Muscle of back (tissue), 3 donors: ENCODE measurements at regions not wholly inside any gene's neighbourhood (a gene's known extent, or its start where the extent isn't known, plus 50 kb on each side); places are given as distances from the start of the nearest gene placed in this dataset.

Source experiments
- DNase-seq, 3 donors: peaks; one replicate each; pipeline versions ENCODE4 v3.0.0 to v3.0.0-alpha.2; 2013

DNA sequence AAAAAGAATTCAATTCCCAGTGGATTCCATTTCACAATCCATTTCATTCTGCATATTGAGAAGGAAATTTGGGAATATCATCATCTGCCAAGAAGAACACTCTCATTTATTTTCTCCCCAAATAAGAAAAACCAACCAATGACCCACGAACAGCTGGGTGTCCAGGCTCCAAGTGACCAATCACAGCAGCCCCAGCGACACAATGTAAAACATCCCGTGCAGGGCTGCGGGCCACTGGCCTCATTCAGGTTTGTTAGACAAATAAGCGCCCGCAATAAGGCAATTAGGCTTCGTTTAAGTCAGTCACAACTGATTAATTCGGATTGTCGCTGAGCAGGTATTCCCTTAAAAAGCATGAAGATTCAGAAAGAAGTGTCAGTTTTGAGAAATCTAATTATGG is 378.6 kb downstream of the EIPR1 start:
- DNase-seq, result no peak

DNA sequence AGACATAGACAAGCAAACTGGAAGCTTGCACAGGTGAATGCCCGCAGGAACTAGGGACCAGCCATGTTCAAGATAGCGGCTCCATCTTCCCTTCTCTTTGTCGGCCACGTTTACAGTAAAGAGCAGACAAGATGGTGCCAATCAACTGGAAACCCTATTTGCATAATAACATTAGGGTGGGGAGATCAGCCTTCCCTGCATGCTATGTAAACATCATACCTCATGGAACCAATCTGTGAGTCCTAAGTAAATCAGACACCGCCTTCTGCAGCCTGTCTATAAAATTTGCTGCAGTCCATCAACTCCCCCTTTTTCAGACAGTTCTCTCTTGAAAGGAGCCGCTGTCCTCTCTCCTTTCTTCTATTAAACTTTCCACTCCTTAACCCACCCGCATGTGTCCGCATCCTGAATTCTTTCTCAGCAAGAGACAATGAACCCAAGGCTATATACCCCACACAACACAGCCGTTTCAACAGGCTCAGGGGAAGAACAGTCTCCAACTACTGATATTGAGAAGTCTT is 384.4 kb downstream of the EIPR1 start:
- no peak for DNase-seq

DNA sequence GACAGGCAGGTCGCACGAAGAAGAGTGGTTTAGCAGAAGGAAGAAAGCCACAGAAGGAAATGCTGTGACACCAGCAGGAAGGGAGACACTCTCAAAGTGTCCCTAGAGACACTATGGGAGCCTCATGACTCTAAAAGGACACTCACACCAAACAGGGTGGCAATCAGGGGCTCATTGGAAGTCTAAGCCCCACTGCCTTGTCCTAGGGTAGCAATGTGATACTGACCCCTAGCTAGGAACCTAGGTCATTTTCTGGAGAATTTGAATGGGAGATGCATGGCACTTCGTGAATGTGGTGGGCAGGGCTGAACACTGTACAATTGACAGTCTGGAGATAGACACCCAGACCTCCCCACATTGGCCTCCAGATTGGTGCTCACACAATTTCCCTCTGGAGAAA is 385.0 kb downstream of the EIPR1 start:
- no peak for DNase-seq

DNA sequence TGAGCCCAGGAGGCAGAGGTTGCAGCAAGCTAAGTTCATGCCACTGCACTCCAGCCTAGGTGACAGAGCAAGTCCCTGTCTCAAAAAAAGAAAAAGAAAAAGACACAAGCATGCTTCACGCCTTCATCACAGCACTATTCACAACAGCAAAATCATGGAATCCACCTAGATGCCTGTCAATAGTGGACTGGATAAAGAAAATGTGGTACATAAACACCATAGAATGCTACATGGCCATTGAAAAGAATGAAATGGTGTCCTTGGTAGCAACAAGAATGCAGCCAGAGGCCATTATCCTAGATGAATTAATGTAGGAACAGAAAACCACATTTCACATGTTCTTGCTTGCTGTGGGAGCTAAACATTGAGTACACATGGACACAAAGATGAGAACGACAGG is 392.6 kb downstream of the EIPR1 start:
- no peak for DNase-seq

DNA sequence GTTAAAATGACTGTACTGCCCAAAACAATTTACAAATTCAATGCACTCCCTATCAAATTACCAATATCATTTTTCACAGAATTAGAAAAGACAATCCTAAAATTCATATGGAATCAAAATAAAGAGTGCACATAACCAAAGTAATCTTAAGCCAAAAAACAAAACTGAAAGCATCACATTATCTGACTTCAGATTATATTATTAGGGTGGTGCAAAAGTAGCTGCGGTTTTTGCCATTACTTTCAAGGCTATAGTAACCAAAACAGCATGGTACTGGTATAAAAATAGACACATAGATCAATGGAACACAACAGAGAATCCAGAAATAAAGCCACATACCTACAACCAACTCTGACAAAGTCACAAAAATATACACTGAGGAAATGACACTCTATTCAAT is 396.6 kb downstream of the EIPR1 start:
- no peak for DNase-seq

DNA sequence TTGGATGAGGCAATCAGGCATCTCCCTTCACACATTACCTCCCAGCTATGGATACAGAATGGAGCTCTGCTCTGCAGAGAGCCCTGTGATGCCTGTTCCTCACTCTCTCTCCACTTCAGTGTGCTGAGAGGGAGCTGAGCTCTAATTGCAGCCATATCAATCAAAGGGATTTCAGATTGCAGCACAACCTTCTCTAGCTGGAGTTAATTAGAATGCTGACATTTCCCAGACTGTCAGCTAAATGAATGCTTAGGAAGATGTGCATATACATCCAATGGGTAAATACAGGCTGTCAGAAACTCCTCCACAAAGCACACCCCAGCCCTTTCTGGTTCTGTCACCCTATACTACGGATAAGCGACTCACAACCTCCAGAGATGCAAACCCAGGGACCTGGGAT is 402.6 kb downstream of the EIPR1 start:
- no peak for DNase-seq

DNA sequence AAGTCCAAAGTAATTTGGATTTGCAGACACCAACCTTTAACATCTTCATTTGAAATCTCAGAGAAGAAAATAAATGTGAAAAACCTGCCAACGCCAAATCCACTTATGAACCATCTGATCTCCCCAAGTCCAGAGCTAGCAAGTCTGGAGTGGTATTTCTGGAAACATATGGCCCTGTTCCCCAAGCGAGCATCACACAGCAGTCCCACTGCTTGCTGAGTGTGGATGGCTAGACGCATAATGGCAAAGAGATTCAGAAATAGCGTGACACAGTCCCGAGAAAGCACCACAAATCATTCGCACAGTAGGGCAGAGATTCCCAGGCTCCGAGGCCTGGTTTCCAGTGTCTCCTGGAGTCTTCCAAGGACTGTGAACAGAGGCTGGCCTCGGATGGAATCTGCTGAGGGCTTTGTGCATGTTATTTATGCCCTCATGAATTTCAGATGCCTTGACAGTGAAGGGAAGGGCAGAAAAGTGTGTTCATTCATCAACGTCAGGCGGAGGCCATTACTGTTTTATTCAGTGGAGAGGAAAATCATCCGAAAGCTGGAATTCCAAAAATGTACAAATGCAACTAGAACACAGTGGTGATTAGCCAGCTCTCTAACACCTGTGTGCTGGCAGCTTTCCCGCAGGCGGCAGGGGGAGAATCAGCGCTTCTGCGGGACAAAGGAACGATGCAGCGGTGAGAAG is 417.0 kb downstream of the EIPR1 start:
- no peak for DNase-seq

DNA sequence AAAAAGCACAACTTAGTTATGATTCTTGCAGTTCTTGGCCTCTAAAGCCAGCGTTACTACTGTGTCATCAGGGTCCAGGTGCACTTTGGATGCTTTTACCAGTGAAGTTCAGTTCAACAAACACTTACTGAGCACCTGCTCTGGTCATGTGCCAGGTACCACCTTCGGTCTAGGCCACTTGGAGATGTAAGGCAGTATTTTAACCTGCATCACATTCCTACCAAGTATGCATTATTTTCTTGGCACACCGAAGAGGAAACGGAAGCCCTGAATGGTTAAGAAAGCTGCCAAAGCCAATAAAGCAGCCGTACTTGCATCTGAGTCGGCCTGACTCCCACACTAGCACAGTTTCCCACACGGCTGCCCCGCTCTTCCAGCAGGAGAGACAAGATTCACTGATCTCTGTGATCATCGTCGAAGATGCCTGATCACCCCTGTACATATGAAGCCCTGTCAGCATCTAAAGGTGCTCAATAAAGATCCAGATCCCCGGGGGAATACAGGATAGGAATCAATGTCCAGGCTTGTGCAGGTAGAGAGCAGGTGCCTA is 427.1 kb downstream of the EIPR1 start:
- no peak for DNase-seq

DNA sequence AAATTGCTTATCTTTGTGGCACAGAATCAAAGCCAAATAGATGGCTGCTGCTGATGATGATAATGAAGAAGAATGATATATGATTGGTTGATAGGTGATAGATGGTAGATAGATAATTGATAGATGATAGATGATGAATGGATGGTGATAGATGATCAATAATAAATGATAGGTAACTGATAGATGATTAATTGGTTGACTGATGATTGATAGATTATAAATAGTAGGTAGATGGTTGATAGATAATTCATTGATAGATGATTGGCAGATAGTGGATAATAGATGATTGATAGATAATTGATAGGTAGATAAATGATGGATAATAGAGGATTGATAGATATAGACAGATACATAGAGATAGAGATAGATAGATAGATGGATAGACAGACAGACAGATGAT is 430.2 kb downstream of the EIPR1 start:
- DNase-seq, result no peak

DNA sequence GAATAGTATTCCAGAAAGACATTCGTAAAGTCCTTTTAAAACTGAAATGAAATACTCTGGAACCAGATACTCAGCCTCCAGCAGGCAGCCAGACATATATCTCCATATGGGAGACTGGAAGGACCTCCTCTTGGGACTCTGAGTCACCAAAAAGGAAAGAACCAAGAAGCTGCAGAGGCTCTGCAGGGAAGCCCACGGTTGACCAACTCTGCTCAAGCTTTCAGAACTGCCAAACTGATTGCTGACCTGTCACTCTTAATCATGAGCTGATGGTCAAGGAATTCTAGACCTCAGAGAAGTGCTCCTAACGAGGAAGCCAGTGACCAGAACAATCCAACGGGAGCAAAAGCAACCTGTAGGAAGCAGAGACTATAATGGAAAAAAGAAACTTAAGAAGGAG is 434.7 kb downstream of the EIPR1 start:
- no peak for DNase-seq

DNA sequence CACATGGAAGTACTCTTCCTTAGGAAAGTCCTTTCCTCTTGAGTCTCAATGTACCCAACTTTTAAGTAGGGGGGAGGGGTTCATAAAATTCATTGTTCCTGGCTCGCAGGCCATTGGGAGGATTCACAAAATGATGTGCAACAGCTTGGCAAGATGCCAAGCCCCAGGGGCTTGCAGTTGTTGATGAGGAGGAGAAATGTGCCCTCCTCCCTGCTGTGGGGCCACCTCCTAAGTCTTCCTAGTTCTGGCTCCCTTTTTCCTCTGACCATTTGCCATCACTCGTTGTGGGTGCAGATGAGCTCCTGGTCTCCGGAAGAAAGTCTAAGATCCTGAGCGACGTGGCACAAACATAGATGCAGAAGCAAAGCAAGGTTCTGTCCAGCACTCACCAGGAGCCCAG is 435.4 kb downstream of the EIPR1 start:
- DNase-seq, result no peak

DNA sequence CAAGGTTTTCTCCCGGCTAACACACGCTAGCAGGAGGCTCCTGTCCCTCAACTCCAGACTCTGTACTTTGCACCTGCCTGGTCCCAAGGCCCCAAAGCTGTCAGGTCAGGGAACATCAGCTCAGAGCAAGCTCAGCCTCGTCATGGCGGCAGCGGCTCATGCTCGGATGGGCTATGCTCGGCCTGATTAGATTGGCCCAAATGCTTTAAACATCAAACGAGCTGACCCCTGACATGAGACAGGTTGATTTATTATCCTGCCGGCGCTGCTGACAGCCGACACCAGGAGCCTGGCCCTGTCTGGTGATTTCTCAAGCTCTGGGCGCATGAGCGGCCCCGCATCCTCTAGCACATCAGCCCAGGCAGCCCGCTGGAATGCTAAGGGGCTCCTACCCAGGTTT is 436.4 kb downstream of the EIPR1 start:
- DNase-seq, result no peak

DNA sequence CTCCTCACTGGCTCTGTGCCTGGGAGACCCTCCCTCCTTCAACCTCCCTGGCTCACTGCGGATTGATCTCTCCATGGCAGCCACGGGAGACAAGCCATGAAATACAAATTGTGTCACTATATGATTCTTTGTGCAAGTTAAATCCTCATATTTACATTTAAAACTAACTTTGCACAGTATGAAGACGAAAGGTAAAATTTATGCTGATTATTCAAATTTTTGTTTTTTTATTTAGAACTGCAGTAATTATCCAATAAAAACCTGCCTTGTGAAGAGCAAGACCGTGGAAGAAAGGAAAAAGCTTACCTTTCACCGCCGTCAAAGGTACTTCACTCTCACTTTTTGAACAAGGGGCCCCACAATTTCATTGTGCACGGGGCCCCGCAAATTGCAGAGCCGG is 436.9 kb downstream of the EIPR1 start:
- DNase-seq, result no peak

DNA sequence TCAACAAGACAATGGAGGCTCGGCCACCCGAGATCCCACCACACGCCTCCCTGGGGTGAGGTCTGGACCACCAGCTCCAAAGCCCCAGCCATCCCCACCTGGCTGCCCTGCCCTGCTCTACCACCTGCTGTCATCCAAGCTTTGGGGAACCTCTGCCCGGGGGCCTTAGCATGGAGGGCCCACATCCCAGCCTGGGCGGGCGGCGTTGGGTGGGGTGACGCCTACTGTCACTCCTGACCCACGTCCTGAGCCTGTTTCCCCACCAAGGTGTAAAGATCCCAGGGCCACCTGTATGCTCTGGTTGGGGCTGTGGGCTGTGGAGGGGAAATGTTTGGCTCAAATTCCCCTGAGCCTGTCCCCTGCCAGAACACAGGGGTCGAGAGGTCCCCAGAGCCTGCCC is 437.6 kb downstream of the EIPR1 start:
- no peak for DNase-seq

DNA sequence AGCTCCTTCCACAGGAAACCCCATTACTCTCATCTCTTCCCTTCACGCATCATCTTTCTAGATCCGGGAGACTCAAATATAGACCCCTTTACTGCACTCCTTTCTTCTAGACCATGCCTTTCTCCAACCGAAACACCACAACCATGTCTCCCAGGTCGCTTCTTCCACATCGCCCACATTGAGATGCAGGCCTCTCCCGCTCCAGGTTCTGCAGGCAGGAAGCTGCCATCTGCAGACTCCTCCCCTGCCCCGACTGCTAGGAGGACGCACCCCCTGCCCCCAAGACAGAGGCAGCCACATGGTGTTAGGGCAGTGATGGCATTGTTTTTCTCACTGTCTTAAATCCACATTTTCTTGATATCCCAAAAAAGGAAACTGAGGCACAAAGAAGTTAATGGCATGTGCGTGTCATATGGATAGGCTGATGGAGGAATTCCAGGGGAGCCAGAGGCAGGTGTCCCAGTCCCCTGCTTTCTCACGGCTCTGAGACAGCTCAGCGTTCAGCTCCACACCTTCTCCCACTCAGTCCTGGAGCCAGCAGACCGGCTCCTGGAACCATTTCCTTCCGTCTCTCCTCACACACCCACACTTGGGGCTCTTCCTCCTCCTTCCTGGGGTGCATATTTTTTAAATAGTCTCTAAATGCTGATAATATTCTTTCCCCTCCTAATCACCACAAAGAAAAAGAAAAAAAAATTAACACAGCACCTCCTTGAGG is 438.4 kb downstream of the EIPR1 start:
- DNase-seq, result no peak

DNA sequence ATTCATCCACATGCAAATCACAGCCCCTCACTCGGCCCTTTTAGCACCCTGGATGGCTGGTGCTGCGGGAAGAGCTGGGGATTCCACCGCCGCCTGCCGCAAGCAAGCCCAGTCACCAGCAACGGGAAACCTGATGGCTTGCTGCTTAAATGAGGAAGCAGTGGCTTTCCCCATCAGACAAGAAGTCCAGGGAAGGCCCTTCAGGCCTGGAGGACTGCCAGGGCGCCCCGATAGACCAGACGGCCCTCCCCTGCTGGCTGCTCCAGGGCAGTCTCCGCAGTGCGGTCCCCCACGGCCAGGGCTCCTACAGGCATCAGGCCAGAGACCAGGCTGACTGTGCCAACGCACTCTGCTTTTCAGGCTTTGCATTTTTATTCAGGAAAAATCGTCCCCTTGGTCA is 439.1 kb downstream of the EIPR1 start:
- DNase-seq, result no peak

DNA sequence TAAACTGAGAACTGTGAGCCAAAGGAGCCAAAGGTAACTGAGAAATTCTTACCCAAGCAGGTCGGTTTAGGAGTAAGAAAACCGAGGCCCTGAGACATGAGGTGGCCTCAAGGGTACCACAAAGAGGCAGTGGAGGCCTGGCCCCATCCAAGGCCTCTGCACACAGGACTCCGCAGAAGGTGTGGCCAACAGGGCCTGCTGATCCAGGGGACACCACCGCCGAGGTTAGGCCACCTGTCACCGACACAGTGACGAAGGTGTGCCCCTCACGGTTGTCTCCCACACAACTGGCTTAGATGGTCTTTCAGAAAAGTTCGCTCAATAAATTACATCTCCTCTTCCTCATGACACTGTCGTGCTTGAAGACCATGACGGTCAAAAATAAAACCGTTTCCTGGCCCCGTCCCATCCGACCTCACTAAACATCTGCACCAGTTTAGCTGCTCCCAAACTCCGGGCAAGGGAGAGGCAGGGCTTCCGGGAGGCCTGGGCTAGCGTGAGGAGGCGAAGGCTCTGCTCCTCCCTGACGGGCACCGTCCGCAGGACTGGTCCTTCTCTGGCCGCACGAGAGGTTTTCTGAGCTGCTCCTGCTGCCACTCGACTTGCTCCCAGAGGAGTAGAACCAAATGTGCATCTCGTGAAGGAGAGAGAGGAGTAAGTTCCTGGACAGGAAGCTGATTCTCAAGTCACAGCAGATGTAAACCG is 442.0 kb downstream of the EIPR1 start:
- DNase-seq, result no peak

DNA sequence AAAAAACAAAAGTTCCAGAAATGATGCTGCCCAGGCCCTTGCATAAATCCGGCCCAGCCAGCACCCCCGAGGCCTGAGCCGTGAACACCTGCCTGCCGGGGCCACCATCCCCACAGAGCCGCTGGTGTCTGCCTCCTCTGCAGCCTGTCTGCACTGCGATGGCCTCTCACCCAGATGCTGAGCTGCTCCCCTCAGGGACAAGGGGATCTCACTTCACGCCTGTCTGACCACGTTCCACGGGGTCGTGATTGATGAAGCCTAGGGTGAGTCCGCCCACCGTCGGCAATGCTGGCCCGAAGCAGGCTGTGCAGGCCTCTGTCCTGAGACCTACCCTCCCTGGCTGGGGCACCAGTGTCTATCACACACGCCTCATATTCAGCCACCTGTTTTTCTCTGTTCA is 444.2 kb downstream of the EIPR1 start:
- DNase-seq, result peak in 1 of 3 donors; percentile 4

DNA sequence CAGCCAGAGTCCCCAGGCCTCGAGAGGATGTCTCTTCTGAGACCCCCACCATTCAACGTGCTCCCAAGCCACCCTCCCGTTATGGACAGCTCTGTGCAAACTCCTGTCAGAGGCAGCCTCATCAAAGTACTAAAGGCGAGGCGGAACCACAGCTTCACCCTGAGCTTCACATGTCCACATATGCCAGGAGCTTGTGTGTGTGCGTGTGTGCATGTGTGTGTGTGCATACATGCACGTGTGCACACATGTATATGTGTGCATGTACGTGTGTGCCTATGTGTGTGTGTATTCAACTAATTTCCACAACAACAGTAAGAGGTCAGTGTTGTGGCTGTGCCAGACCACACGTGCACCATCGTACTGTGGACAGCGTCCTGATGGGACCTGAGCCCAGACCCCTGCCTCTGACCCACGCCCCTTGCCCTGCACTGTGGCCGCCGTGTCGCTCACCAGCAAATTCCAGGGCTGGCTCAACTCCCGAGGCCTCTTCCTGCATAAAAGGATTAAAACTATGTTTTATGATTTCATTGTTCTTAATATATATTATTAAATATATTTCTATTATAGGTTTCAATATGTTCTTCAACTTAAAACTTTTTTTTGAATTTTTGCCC is 444.8 kb downstream of the EIPR1 start:
- DNase-seq, result no peak

DNA sequence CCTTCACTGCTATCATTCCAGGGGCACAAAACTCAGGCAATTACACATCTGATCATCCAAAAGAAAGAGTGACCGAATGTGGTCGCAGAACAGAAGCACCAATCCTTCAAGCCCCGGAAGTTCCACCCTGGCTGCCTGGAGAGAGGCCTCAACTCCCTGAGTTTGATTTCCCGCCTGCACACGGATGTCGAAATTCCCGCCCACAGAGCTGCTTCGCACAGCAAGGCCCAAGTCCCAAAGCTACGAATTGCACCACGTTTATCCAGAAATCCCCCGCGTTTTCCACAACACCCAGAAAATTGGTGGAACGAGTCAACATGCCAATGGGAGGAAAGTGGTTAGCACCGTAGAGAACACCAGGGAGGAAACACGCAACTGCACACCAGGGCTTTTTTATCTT is 445.4 kb downstream of the EIPR1 start:
- DNase-seq, result no peak

DNA sequence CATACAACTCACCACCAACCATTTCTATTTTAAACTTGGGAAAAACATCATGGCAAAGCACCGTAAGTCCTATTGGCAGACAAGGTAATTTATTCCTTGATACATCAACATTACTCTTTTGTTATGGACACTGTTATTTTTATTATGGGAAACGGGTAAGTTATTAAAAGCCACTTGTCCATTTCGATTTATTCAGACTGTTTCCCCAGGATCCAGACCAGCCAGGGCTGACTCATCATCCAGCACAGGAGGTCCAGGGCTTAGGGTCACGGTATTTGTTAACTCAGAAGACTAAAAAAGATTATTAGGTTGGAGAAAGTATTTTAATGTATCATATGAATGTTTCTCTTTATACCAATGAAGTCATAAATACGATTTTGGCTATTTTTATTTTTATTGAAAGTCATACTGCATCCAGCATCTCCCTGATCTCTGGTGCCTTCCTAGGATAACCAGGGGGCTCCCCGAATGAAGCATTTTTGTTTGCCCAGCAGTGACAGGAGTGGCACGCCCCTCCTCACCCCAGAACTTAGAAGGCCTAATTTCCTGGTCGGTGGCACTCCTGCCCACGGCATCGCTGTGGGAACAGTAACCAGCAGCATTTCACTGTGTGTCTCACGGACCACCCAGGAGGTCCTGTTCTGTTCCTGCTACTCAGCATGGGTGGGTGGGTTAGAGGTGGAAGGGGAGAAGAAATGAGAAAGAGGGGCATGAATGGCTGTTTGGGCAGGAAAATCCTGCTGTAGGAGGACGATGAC is 446.1 kb downstream of the EIPR1 start:
- DNase-seq, result no peak

DNA sequence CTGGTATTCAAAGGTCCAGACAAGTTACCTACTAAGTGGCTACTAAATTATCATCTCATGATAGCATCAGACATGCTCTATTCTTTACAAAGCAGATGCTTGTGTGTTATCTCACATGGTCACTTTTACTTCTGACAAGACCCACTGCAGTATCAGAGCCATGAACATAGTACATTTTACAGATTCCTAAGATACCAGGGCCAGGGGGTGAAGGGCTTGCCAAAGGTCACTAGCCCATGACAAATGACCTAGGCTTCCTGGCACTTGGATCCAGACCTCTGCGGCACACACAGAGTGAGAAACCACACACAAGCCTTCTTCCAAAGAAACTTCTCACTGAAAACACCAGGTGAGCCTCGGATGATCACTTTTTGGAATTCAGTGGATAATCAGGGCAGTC is 446.8 kb downstream of the EIPR1 start:
- DNase-seq, result no peak
